ENCODE measurements at regions not wholly inside any gene's neighbourhood (a gene's known extent, or its start where the extent isn't known, plus 50 kb on each side); places are given as distances from the start of the nearest gene placed in this dataset.
"Not testable (repeated sequence)": the region's sequence is repeated elsewhere in the genome, so short reads cannot be mapped to it uniquely, and the experiment has no call there.

GRCh38 chr9:83191154-83191553 lies 128.2 kb upstream of the RASEF start:
- H3K9me3 ChIP-seq (ENCODE audit: insufficient read depth, low read depth): no peaks in the 10 kb centered on the region
- POLR2A ChIA-PET (ENCODE audit: unreplicated experiment): no interaction called here
- TF ChIP-seq CTCF (conservative IDR thresholded peaks at IDR 0.05) (no peak), EZH2 (IDR thresholded peaks at IDR 0.05; ENCODE audit: low read depth) (no peak)
- H4K20me1 ChIP-seq (ENCODE audit: insufficient read depth): no peaks in the 10 kb centered on the region
- BruUV-seq (replicated peaks): no TSS peak
- no peaks in the 10 kb centered on the region for H3K79me2 ChIP-seq (ENCODE audit: low read depth)
- no peak overlapping the region for H3K4me2 ChIP-seq
- no peak overlapping the region for H2AFZ ChIP-seq
- H3K9me2 ChIP-seq (ENCODE audit: insufficient read depth): no peaks in the 10 kb centered on the region
- H3K36me3 ChIP-seq (ENCODE audit: low read depth): no peaks in the 10 kb centered on the region
- H3K27ac ChIP-seq: no peak overlapping the region
- no peaks in the 10 kb centered on the region for H3K27me3 ChIP-seq (ENCODE audit: insufficient read depth, low read depth)
- intact Hi-C loops (cut with micrococcal nuclease; ENCODE audit: unreplicated experiment): no loop called here
- H3K4me3 ChIP-seq: no peak overlapping the region
- no peak for DNase-seq
- H3K4me1 ChIP-seq (replicated peaks; ENCODE audit: insufficient read depth): no peaks in the 10 kb centered on the region
- H3F3A ChIP-seq (ENCODE audit: insufficient read depth, low read depth): no peaks in the 10 kb centered on the region
- CTCF ChIA-PET: no interaction called here

GRCh38 chr9:83189026-83189425 lies 126.1 kb upstream of the RASEF start:
- H3F3A ChIP-seq (ENCODE audit: insufficient read depth, low read depth); H3K27me3 ChIP-seq (ENCODE audit: insufficient read depth, low read depth); H3K36me3 ChIP-seq (ENCODE audit: low read depth); H3K27ac ChIP-seq; H2AFZ ChIP-seq; H3K4me3 ChIP-seq; BruUV-seq (replicated peaks); H4K20me1 ChIP-seq (ENCODE audit: insufficient read depth); H3K9me2 ChIP-seq (ENCODE audit: insufficient read depth); POLR2A ChIA-PET (ENCODE audit: unreplicated experiment); DNase-seq; H3K4me1 ChIP-seq (replicated peaks; ENCODE audit: insufficient read depth); intact Hi-C loops (cut with micrococcal nuclease; ENCODE audit: unreplicated experiment); H3K4me2 ChIP-seq; H3K79me2 ChIP-seq (ENCODE audit: low read depth); CTCF ChIA-PET; H3K9me3 ChIP-seq (ENCODE audit: insufficient read depth, low read depth): not testable (repeated sequence)

- POLR2A ChIA-PET (ENCODE audit: unreplicated experiment): no interaction called here
- no peaks in the 10 kb centered on the region for H3K9me3 ChIP-seq (ENCODE audit: insufficient read depth, low read depth)
- TF ChIP-seq CTCF (conservative IDR thresholded peaks at IDR 0.05): no peak
- no peak for TF ChIP-seq EZH2 (IDR thresholded peaks at IDR 0.05; ENCODE audit: low read depth)
Measured at GRCh38 chr9:83188277-83188676, 125.3 kb upstream of the RASEF start.

GRCh38 chr9:83186155-83186737 lies 123.3 kb upstream of the RASEF start:
- DNase-seq: no peak
- no TSS peak for BruUV-seq (replicated peaks)
- Histone ChIP-seq H3F3A (ENCODE audit: insufficient read depth, low read depth) (no peaks in the 10 kb centered on the region), H3K4me3 (no peak overlapping the region), H3K4me1 (replicated peaks; ENCODE audit: insufficient read depth) (no peaks in the 10 kb centered on the region), H3K9me3 (ENCODE audit: insufficient read depth, low read depth) (no peaks in the 10 kb centered on the region), H3K36me3 (ENCODE audit: low read depth) (no peaks in the 10 kb centered on the region), H3K27me3 (ENCODE audit: insufficient read depth, low read depth) (no peaks in the 10 kb centered on the region), H4K20me1 (ENCODE audit: insufficient read depth) (no peaks in the 10 kb centered on the region), H3K27ac (no peak overlapping the region), H3K4me2 (no peak overlapping the region), H3K79me2 (ENCODE audit: low read depth) (no peaks in the 10 kb centered on the region), H2AFZ (no peak overlapping the region), H3K9me2 (ENCODE audit: insufficient read depth) (no peaks in the 10 kb centered on the region)
- ChIA-PET POLR2A (ENCODE audit: unreplicated experiment) (no interaction called here), CTCF (no interaction called here)
- intact Hi-C loops (cut with micrococcal nuclease; ENCODE audit: unreplicated experiment): no loop called here
- TF ChIP-seq CTCF (conservative IDR thresholded peaks at IDR 0.05) (no peak), EZH2 (IDR thresholded peaks at IDR 0.05; ENCODE audit: low read depth) (no peak)

More at GRCh38 chr9:83188277-83188676, 125.3 kb upstream of the RASEF start:
- Histone ChIP-seq H3K79me2 (ENCODE audit: low read depth) (no peaks in the 10 kb centered on the region), H3K27me3 (ENCODE audit: insufficient read depth, low read depth) (no peaks in the 10 kb centered on the region), H3K4me3 (no peak overlapping the region), H2AFZ (no peak overlapping the region), H3K4me2 (no peak overlapping the region), H3K27ac (no peak overlapping the region), H3K4me1 (replicated peaks; ENCODE audit: insufficient read depth) (no peaks in the 10 kb centered on the region), H3K9me2 (ENCODE audit: insufficient read depth) (no peaks in the 10 kb centered on the region), H4K20me1 (ENCODE audit: insufficient read depth) (no peaks in the 10 kb centered on the region), H3F3A (ENCODE audit: insufficient read depth, low read depth) (no peaks in the 10 kb centered on the region), H3K36me3 (ENCODE audit: low read depth) (no peaks in the 10 kb centered on the region)
- intact Hi-C loops (cut with micrococcal nuclease; ENCODE audit: unreplicated experiment): no loop called here
- no TSS peak for BruUV-seq (replicated peaks)
- CTCF ChIA-PET: no interaction called here
- no peak for DNase-seq

All from PC-9 (cell line).